Epithelial cell of esophagus (primary cell): ENCODE measurements at regions not wholly inside any gene's neighbourhood (a gene's known extent, or its start where the extent isn't known, plus 50 kb on each side); places are given as distances from the start of the nearest gene placed in this dataset.

ENCODE experiments used
- DNase-seq: peaks from one replicate; pipeline ENCODE4 v3.0.0; 2010; ENCODE audit warnings: low read depth
- H3K4me3 ChIP-seq: 2 replicates; pipeline ENCODE4 v1.5.1; 2011; ENCODE audit warnings: mild to moderate bottlenecking, low read length, control low read depth
- CTCF ChIP-seq: IDR thresholded peaks from 2 replicates; pipeline ENCODE4 v1.5.1; 2011; ENCODE audit warnings: low read depth, mild to moderate bottlenecking, low read length, control low read depth, inconsistent platforms; ENCODE audit not compliant: insufficient read depth; ENCODE audit errors: missing control alignments

DNA sequence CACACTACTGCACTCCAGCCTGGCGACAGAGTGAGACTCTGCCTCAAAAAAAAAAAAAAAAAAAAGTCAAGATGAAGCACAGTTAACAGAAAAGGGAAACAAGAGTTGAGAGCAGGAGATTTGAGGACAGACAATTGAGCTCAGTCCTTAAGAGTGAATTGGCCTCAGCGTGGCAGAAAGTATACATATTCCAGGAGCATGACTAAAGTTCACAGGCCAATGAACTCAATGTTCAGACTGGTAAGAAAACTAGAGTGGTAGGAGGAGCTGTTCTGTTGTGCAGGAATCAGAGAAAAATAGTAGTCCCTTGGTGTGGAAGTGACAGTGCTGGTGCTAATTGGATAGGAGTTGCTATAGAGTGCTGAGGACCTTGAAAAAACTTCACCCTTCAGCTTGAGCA is 60.0 kb downstream of the NRN1 start:
- TF ChIP-seq CTCF: no peak
- no peak overlapping the region for H3K4me3 ChIP-seq
- no peak for DNase-seq

- no peak for DNase-seq
- TF ChIP-seq CTCF: no peak
- no peak overlapping the region for H3K4me3 ChIP-seq
Observed at GRCh38 chr6:5946181-5946580, 60.5 kb downstream of the NRN1 start.

DNA sequence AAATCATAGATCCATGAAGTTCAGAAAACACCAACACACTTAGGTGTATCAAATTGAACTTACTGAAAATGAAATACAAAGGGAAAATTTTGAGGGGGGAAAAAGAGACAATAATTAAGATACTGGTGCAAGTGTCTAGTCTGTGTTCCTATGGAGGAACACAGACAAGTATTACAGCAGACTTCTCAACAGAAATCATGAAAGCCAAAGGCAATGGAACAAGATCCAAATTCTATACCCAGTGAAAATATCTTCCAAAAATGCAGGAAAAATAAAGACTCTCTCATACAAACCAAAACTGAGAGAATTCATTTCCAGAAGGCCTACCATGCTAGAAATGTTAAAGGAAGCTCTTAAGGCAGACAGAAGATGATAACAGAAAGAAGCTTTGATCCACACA is 63.1 kb downstream of the NRN1 start:
- no peak for DNase-seq
- TF ChIP-seq CTCF: no peak
- H3K4me3 ChIP-seq: no peak overlapping the region

- no peak for TF ChIP-seq CTCF
- no peak for DNase-seq
- H3K4me3 ChIP-seq: no peak overlapping the region
Observed at GRCh38 chr6:5942591-5942990, 64.1 kb downstream of the NRN1 start.

- TF ChIP-seq CTCF: no peak
- H3K4me3 ChIP-seq: no peak overlapping the region
- DNase-seq: no peak
Observed at GRCh38 chr6:5941188-5941587, 65.5 kb downstream of the NRN1 start.

GRCh38 chr6:5938934-5939333 is 67.8 kb downstream of the NRN1 start:
- DNase-seq: no peak
- no peak overlapping the region for H3K4me3 ChIP-seq
- TF ChIP-seq CTCF: no peak

GRCh38 chr6:5937936-5938706 is 68.6 kb downstream of the NRN1 start:
- no peak for DNase-seq
- no peak for TF ChIP-seq CTCF
- H3K4me3 ChIP-seq: no peak overlapping the region
